ENCODE measurements at regions not wholly inside any gene's neighbourhood (a gene's known extent, or its start where the extent isn't known, plus 50 kb on each side); places are given as distances from the start of the nearest gene placed in this dataset.

DNA sequence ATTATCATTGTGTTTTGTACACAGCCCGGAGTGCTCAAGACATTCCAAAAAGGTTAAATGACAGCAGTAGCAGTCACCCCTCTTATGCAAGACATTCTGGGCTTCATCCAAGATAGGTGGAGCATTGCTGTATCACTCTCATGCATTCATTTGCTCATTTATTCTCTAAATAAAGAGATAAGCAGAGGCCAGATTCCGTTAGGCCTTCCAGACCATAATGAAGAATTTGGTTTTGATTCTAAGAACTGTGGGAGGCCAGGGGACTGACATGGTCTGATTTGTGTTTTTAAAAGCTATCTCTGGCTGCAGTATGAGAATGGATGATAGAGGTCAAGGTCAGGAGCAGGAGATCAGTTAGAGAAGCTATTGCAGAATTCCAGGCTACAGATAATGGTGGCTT, 145.8 kb downstream of the KCNRG start:
- DNase-seq (ENCODE audit: low read depth) = no peak
- TF ChIP-seq, protein P1, sequence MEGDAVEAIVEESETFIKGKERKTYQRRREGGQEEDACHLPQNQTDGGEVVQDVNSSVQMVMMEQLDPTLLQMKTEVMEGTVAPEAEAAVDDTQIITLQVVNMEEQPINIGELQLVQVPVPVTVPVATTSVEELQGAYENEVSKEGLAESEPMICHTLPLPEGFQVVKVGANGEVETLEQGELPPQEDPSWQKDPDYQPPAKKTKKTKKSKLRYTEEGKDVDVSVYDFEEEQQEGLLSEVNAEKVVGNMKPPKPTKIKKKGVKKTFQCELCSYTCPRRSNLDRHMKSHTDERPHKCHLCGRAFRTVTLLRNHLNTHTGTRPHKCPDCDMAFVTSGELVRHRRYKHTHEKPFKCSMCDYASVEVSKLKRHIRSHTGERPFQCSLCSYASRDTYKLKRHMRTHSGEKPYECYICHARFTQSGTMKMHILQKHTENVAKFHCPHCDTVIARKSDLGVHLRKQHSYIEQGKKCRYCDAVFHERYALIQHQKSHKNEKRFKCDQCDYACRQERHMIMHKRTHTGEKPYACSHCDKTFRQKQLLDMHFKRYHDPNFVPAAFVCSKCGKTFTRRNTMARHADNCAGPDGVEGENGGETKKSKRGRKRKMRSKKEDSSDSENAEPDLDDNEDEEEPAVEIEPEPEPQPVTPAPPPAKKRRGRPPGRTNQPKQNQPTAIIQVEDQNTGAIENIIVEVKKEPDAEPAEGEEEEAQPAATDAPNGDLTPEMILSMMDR (IDR thresholded peaks at IDR 0.05; ENCODE audit: low read depth, low read length, missing control alignments) = no peak
- no peak overlapping the region for H3K4me3 ChIP-seq (ENCODE audit: low read depth, low read length)

DNA sequence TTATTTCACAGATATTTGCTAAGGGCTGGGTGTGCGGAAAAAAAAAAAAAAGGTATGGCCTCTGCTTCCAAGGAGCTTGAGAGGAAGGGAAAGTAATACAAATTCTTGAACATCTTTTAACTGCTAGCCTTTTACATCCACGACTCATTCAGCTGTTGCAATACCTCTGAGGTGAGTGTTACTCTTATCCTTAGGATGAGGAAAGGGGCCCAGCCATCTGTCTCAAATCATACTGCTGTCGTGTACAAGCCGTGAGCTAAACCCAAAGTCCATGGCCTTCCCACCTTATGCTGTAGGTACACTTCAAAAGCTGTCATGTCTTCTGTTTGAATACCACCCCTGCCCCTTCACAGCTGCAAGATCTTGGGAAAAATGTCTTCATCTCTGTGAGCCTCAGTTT, 146.8 kb downstream of the KCNRG start:
- no peak overlapping the region for H3K4me3 ChIP-seq (ENCODE audit: low read depth, low read length)
- TF ChIP-seq, protein P1 (IDR thresholded peaks at IDR 0.05; ENCODE audit: low read depth, low read length, missing control alignments) = no peak
- DNase-seq (ENCODE audit: low read depth) = no peak

DNA sequence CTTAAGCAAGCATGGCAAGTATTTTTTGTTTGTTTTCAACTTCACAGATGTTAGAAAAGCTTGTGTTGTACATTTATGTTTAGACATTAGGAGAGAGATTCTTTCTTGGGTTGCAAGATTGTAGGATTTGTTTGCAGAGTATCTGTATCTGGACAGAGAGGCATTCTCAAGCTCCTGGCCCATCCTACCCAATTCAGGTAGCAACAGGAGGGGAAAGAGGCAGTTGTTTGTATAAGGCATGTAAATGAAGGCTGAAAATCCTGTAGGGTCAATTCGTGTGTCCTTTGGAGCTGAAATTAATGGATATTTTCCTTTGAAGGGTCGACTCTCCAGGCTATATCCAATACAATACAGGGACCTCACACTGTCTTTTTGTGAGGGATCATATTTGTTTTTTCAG, 147.3 kb downstream of the KCNRG start:
- TF ChIP-seq, protein P1 (IDR thresholded peaks at IDR 0.05; ENCODE audit: low read depth, low read length, missing control alignments) = no peak
- no peak for DNase-seq (ENCODE audit: low read depth)
- H3K4me3 ChIP-seq (ENCODE audit: low read depth, low read length) = no peak overlapping the region

DNA sequence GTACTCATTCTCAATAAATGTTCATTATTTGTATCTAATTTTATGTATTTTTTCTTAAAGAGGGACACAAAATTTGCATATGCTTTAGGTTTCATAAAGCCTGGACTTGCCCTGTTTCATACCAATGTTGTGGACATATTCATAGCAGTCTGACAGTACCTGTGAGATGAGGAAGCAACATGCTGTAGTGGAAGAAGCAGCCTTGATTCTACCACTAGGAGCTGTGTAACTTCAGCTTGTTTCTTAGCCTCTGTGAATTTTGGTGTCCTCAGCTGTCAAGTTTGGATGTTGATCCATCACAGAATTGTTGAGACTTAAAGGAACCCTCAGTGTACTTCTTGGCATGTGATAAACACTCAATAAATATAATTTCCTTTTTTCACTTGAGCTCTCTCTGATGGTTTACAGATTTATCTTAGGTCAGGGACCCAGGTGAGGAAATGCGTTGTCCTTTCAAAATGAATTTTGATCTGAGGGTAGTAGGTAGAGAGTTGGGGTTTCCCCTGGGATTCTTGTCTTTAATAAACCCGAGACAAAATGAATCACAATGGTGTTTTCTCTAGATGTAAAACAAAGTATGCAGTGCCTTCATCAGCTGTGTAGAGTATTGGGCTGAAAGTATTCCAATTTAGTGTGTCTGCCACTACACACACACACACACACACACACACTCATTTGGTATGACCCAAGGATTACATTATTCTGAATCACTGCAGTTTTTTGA, 152.1 kb downstream of the KCNRG start:
- DNase-seq (ENCODE audit: low read depth) = no peak
- TF ChIP-seq, protein P1 (IDR thresholded peaks at IDR 0.05; ENCODE audit: low read depth, low read length, missing control alignments) = peak; percentile 11

DNA sequence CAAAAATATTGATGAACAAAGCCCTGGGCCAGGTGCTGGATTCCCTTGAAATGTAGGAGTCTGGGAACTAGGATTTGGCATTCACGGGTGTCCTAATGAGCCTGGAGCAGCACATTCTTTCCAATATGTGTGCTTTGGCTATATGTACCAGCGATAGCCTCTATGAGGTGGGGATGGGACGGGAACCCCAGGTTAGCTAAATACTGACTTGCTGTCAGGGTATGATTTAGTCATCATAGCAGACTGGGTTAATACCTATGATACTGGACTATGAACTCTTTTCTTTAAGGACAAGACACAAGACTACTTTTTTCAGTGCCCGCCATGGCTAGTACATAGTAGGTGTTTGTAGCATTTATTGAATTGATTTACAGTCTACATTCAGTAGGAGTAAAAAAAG, 152.7 kb downstream of the KCNRG start:
- no peak for DNase-seq (ENCODE audit: low read depth)
- no peak overlapping the region for H3K4me3 ChIP-seq (ENCODE audit: low read depth, low read length)
- TF ChIP-seq, protein P1 (IDR thresholded peaks at IDR 0.05; ENCODE audit: low read depth, low read length, missing control alignments) = no peak

More for the DNA sequence above, 152.1 kb downstream of the KCNRG start:
- H3K4me3 ChIP-seq (ENCODE audit: low read depth, low read length) = no peak overlapping the region

DNA sequence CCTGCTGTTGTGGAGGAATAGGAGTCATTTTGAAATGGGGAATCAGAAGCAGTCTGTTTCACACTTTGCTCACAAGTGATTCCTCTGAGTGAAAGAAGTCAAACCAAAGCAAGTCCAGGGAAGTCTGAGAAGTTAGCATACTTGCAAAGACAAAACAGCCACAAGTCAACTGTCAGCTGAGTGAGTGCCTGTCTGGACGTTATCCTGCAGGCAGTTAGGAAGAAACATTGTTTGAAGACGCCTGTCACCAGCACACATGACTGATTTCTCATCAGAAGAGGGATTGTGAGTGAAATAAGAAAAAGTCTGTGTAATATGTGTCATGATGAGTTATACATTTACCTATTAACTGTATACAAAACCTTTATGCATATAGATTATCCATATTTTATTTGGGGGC, 153.5 kb downstream of the KCNRG start:
- TF ChIP-seq, protein P1 (IDR thresholded peaks at IDR 0.05; ENCODE audit: low read depth, low read length, missing control alignments) = no peak
- DNase-seq (ENCODE audit: low read depth) = no peak
- H3K4me3 ChIP-seq (ENCODE audit: low read depth, low read length) = no peak overlapping the region

DNA sequence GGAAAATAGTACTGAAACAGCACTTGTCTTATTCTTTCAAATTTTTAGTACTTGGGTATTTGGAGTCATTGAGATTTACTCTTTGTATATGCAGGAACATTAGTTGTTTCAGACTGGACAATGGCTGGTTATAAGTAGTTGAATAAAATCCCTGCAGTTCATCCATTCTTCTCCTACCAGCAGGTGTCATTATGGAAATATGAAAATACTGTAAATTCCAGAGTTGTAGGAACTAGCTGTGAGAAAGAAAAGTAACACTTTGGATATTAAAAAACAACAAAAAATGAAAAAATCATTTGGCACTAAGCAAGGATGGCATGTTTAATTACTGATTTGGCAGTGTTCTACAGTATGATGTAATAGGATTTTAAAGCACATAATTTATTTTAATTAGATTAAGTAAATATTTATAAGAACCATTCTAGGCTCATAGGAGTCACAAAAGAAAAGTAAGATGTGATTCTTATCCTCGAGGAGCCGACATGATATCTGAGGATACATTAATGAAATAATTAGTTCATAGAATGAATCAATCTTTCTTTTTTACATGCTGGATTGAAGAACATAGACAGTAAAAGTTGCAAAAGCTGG, 155.3 kb downstream of the KCNRG start:
- no peak for DNase-seq (ENCODE audit: low read depth)
- TF ChIP-seq, protein P1 (IDR thresholded peaks at IDR 0.05; ENCODE audit: low read depth, low read length, missing control alignments) = no peak

More for the DNA sequence above, 155.3 kb downstream of the KCNRG start:
- H3K4me3 ChIP-seq (ENCODE audit: low read depth, low read length) = no peak overlapping the region

Data from GM12864 (cell line).